Fibroblast of lung (primary cell): ENCODE measurements at regions not wholly inside any gene's neighbourhood (a gene's known extent, or its start where the extent isn't known, plus 50 kb on each side); places are given as distances from the start of the nearest gene placed in this dataset.

ENCODE experiments used
- EZH2 ChIP-seq: IDR thresholded peaks from 2 replicates; pipeline ENCODE4 v1.5.1; 2012; ENCODE audit warnings: low read length, control low read depth, mild to moderate bottlenecking; ENCODE audit errors: missing control alignments
- TF ChIP-seq, protein P1 (sequence below), 2 donors: IDR thresholded peaks in 1 of 2; conservative IDR thresholded peaks in 1 of 2; 1 replicate in 1 of 2; 2 replicates in 1 of 2; pipeline ENCODE4 v1.5.1; 2011 to 2012; ENCODE audit warnings: low read length in 2 of 2, control low read depth in 1 of 2, inconsistent platforms in 1 of 2, low read depth in 1 of 2, mild to moderate bottlenecking in 1 of 2

DNA sequence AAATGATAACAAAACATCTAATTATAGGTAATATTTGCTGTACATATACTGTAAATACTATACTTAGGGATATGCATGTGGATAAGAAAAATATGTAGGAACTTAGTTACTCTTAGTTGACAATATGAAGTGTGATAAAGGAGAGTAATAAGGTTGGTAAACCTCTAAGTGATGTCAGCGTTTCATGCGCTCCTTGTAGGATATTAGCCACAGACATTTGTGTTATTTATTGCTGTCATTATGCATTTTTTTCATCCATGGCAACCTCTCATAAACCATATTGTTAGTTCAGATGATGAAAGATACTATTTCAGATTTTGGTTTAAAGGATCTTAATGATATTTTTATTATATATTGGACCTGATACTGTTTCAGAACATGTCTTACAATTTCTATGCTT lies 298.1 kb upstream of the PITX2 start:
- TF ChIP-seq, protein P1, sequence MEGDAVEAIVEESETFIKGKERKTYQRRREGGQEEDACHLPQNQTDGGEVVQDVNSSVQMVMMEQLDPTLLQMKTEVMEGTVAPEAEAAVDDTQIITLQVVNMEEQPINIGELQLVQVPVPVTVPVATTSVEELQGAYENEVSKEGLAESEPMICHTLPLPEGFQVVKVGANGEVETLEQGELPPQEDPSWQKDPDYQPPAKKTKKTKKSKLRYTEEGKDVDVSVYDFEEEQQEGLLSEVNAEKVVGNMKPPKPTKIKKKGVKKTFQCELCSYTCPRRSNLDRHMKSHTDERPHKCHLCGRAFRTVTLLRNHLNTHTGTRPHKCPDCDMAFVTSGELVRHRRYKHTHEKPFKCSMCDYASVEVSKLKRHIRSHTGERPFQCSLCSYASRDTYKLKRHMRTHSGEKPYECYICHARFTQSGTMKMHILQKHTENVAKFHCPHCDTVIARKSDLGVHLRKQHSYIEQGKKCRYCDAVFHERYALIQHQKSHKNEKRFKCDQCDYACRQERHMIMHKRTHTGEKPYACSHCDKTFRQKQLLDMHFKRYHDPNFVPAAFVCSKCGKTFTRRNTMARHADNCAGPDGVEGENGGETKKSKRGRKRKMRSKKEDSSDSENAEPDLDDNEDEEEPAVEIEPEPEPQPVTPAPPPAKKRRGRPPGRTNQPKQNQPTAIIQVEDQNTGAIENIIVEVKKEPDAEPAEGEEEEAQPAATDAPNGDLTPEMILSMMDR (conservative IDR thresholded peaks at IDR 0.05 in 1 of 2, IDR thresholded peaks at IDR 0.05 in 1 of 2; ENCODE audit: low read depth in 1 of 2, low read length in 2 of 2): no peak
- TF ChIP-seq EZH2: no peak
